ENCODE measurements at regions not wholly inside any gene's neighbourhood (a gene's known extent, or its start where the extent isn't known, plus 50 kb on each side); places are given as distances from the start of the nearest gene placed in this dataset.

DNA sequence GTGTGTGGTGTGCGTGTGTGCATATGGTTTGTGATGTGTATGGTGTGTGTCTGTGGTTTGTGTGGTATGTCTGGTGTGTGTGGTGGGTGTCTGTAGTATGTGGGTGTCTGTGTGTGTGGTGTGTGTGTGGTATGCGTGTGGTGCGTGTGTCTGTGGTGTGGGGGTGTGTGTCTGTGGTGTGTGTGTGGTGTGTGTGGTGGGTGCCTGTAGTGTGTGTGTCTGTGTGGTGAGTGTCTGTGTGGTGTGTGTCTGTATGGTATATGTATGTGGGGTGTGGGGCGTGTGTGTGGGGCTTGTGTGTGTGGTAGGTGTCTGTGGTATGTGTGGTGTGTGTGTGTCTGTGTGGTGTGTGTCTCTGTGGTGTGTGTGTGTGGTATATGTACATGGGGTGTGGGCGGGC, 300.7 kb downstream of the TEX29 start:
- H3K4me3 Mint-ChIP-seq = no peak overlapping the region
- CTCF ChIA-PET = no interaction called here
- H3K36me3 Mint-ChIP-seq (ENCODE audit: low read depth) = no peaks in the 10 kb centered on the region
- no peak for DNase-seq
- POLR2A ChIA-PET = no interaction called here
- intact Hi-C loops (cut with micrococcal nuclease) = no loop called here
- no peak for ATAC-seq (ENCODE audit: low read depth)
- H3K9me3 Mint-ChIP-seq = no peaks in the 10 kb centered on the region
- no peaks in the 10 kb centered on the region for H3K4me1 Mint-ChIP-seq
- TF ChIP-seq, protein P1, sequence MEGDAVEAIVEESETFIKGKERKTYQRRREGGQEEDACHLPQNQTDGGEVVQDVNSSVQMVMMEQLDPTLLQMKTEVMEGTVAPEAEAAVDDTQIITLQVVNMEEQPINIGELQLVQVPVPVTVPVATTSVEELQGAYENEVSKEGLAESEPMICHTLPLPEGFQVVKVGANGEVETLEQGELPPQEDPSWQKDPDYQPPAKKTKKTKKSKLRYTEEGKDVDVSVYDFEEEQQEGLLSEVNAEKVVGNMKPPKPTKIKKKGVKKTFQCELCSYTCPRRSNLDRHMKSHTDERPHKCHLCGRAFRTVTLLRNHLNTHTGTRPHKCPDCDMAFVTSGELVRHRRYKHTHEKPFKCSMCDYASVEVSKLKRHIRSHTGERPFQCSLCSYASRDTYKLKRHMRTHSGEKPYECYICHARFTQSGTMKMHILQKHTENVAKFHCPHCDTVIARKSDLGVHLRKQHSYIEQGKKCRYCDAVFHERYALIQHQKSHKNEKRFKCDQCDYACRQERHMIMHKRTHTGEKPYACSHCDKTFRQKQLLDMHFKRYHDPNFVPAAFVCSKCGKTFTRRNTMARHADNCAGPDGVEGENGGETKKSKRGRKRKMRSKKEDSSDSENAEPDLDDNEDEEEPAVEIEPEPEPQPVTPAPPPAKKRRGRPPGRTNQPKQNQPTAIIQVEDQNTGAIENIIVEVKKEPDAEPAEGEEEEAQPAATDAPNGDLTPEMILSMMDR (IDR thresholded peaks at IDR 0.05) = no peak
- no peaks in the 10 kb centered on the region for H3K27me3 Mint-ChIP-seq
- no peak overlapping the region for H3K27ac Mint-ChIP-seq

DNA sequence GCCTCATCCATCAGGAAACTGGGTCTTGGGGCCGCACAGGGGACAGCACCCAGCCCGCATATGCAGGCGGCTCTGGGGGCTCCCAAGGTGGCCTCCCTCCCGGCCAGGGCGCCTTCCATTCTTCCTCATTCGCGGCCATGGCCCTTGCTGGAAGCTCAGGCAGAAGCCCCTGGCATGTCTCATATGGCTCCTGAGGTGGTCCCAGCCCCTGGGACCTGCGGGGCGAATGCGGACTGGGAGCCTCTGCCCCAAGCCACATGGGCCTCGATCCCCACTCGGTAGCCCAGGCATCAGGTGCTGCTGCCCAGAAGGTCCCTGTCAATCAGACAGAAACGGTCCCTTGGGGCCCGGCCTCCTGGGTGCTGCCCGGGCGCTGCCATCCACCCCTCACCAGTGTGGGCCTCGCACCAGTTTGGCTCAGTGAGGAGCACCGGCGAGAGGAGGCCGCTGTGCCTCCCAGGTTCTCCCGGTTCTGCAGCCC, 301.6 kb downstream of the TEX29 start:
- TF ChIP-seq, protein P1 (IDR thresholded peaks at IDR 0.05) = no peak
- H3K9me3 Mint-ChIP-seq = no peaks in the 10 kb centered on the region
- ChIA-PET POLR2A (no interaction called here), CTCF (no interaction called here)
- no peaks in the 10 kb centered on the region for H3K36me3 Mint-ChIP-seq (ENCODE audit: low read depth)
- H3K27ac Mint-ChIP-seq = no peak overlapping the region
- no peaks in the 10 kb centered on the region for H3K27me3 Mint-ChIP-seq
- DNase-seq (no peak), ATAC-seq (ENCODE audit: low read depth) (no peak)
- intact Hi-C loops (cut with micrococcal nuclease) = no loop called here
- no peak overlapping the region for H3K4me3 Mint-ChIP-seq
- H3K4me1 Mint-ChIP-seq = no peaks in the 10 kb centered on the region

DNA sequence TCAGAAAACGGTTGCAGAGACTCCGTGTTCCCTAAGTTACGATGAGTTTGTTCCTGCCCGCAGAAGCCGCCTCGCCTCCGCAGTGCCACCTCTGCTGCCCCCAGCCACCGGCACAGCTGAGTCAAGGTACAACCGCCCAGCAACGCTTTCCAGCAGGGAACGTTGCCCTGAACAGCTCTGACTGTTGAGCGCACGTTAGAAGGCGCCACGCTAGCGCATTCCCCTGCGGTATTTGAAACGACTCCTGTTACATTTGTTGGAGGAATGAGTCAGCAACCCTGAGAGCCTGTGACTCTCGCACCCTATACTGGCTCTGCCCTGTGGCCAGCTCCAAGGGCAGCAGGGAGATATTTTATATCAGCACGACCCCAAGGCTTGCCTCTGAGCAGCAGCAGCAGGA, 302.8 kb downstream of the TEX29 start:
- H3K9me3 Mint-ChIP-seq = no peaks in the 10 kb centered on the region
- no peaks in the 10 kb centered on the region for H3K4me1 Mint-ChIP-seq
- ATAC-seq (ENCODE audit: low read depth) = no peak
- no peak overlapping the region for H3K27ac Mint-ChIP-seq
- H3K4me3 Mint-ChIP-seq = no peak overlapping the region
- H3K27me3 Mint-ChIP-seq = no peaks in the 10 kb centered on the region
- intact Hi-C loops (cut with micrococcal nuclease) = no loop called here
- no peaks in the 10 kb centered on the region for H3K36me3 Mint-ChIP-seq (ENCODE audit: low read depth)
- ChIA-PET CTCF (no interaction called here), POLR2A (no interaction called here)
- TF ChIP-seq, protein P1 (IDR thresholded peaks at IDR 0.05) = no peak
- no peak for DNase-seq

DNA sequence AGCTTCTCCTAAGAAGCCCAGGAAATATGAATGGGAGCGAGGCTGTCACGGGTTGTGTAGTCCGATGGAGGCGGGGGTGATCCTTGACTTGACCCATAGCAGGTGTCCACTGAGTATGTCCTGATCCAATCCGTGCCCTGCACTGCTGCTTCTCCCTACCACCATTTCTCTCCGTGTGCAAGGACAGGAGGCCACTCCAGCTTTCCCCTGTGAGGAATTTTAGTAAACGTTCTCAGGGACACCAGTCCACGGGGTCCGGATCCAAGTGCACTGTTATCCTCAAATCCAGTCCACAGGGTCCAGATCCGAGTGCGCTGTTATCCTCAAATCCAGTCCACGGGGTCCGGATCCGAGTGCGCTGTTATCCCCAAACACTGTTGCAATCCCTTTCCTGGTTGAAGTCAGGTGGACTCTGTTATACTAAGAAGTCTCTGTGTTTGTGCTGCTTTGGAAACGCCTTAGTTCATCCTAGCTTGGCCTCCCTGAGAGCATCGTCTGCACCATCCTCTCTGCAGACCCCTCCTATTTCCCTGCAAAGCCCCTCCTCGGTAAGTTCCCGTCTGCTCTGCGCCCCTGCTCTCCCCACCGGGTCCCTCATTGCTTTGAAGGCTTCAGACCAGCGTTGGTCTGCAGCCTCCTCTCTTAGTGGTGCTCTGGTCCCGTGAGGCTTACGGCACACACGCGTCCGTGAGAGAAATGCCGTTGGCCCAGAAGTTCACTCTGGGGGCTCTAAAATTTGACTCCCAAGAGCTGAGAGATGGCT, 303.5 kb downstream of the TEX29 start:
- Mint-ChIP-seq H3K9me3 (no peaks in the 10 kb centered on the region), H3K27me3 (no peaks in the 10 kb centered on the region), H3K4me3 (no peak overlapping the region), H3K36me3 (ENCODE audit: low read depth) (no peaks in the 10 kb centered on the region), H3K27ac (no peak overlapping the region), H3K4me1 (no peaks in the 10 kb centered on the region)
- TF ChIP-seq, protein P1 (IDR thresholded peaks at IDR 0.05) = no peak
- ChIA-PET POLR2A (no interaction called here), CTCF (no interaction called here)
- intact Hi-C loops (cut with micrococcal nuclease) = no loop called here
- DNase-seq = no peak
- ATAC-seq (ENCODE audit: low read depth) = no peak

DNA sequence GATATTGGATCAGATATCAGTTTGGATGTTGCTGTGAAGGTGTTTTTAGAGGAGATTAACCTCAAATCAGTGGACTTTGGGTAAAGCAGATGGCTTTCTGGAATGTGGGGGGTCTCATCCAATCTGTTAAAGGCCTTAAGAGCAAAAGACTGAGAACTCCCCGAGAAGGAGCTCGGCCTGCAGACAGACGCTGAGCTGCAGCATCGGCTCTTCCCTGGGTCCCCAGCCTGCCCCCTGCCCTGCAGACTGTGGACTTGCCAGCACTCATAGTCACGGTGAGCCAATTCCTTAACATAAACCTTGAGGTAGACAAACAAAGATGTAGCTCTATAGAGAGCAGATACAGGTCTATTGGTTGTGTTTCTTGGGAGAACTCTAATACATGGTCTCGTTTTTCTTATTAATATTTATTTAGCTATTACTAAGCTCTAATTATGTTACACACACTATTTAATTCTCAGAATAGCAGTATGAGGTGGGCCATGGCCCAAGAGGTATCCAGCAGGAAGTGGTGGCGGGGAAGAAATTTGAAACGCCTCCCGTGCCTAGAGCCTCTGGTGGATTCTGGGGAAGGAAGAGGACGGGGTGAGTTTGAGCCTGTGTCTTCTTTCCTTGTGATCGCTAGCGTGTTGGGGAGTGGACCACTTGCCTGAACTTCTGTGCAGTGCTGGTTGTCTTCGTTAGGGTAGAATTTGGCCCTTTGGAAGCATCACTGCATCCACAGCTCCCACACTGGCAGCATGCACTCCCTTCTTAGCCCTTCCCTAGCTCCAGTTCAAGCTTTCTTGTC, 305.3 kb downstream of the TEX29 start:
- H3K27ac Mint-ChIP-seq = no peak overlapping the region
- H3K4me3 Mint-ChIP-seq = no peak overlapping the region
- POLR2A ChIA-PET = no interaction called here
- ATAC-seq (ENCODE audit: low read depth) (no peak), DNase-seq (no peak)
- no peaks in the 10 kb centered on the region for H3K27me3 Mint-ChIP-seq
- intact Hi-C loops (cut with micrococcal nuclease) = no loop called here
- H3K9me3 Mint-ChIP-seq = no peaks in the 10 kb centered on the region
- CTCF ChIA-PET = no interaction called here
- TF ChIP-seq, protein P1 (IDR thresholded peaks at IDR 0.05) = no peak
- H3K36me3 Mint-ChIP-seq (ENCODE audit: low read depth) = no peaks in the 10 kb centered on the region
- H3K4me1 Mint-ChIP-seq = no peaks in the 10 kb centered on the region
